H9 (cell line): ENCODE measurements at regions not wholly inside any gene's neighbourhood (a gene's known extent, or its start where the extent isn't known, plus 50 kb on each side); places are given as distances from the start of the nearest gene placed in this dataset.

Experiments used
- DNase-seq: peaks from one replicate; pipeline ENCODE4 v3.0.0-alpha.2; 2017
- H2AFZ ChIP-seq: one replicate; pipeline ENCODE4 v1.6.1; 2013; ENCODE audit warnings: mild to moderate bottlenecking, low read length, control low read depth, moderate library complexity
- H2AK5ac ChIP-seq: 2 replicates; pipeline ENCODE4 v1.6.1; 2013; ENCODE audit warnings: low read length, control low read depth, mixed read lengths; ENCODE audit not compliant: insufficient read length
- H2BK120ac ChIP-seq: one replicate; pipeline ENCODE4 v1.6.1; 2013; ENCODE audit warnings: low read depth, mild to moderate bottlenecking, low read length, control low read depth, inconsistent platforms; ENCODE audit not compliant: poor library complexity, severe bottlenecking
- H2BK12ac ChIP-seq: 2 replicates; pipeline ENCODE4 v1.6.1; 2013; ENCODE audit warnings: low read length, control low read depth, mixed read lengths, low read depth; ENCODE audit not compliant: insufficient read length
- H2BK15ac ChIP-seq: 2 replicates; pipeline ENCODE4 v1.6.1; 2013; ENCODE audit warnings: low read depth, low read length, control low read depth
- H2BK20ac ChIP-seq: one replicate; pipeline ENCODE4 v1.6.1; 2013; ENCODE audit warnings: low read depth, mild to moderate bottlenecking, low read length, control low read depth, inconsistent platforms; ENCODE audit not compliant: poor library complexity, severe bottlenecking
- H2BK5ac ChIP-seq: 2 replicates; pipeline ENCODE4 v1.6.1; 2013; ENCODE audit warnings: low read length, control low read depth, mixed read lengths; ENCODE audit not compliant: insufficient read length
- H3K14ac ChIP-seq: 2 replicates; pipeline ENCODE4 v1.6.1; 2013; ENCODE audit warnings: low read length, control low read depth; ENCODE audit not compliant: insufficient read depth
- H3K18ac ChIP-seq: 2 replicates; pipeline ENCODE4 v1.6.1; 2013; ENCODE audit warnings: low read depth, mild to moderate bottlenecking, mixed read lengths, low read length, control low read depth; ENCODE audit not compliant: insufficient read length
- H3K23ac ChIP-seq: 2 replicates; pipeline ENCODE4 v1.6.1; 2013; ENCODE audit warnings: low read length, control low read depth, mixed read lengths, low read depth; ENCODE audit not compliant: insufficient read length
- H3K23me2 ChIP-seq: 2 replicates; pipeline ENCODE4 v1.6.1; 2013; ENCODE audit warnings: low read depth, mild to moderate bottlenecking, mixed read lengths, low read length, control low read depth; ENCODE audit not compliant: insufficient read length, poor library complexity, severe bottlenecking
- H3K27ac ChIP-seq: 2 replicates; pipeline ENCODE4 v1.5.1; 2013; ENCODE audit warnings: low read length, control low read depth, mixed read lengths, low read depth; ENCODE audit not compliant: insufficient read length
- H3K27me3 ChIP-seq: 2 replicates; pipeline ENCODE4 v1.6.1; 2013; ENCODE audit warnings: low read length, control low read depth, inconsistent platforms; ENCODE audit not compliant: insufficient read depth
- H3K4ac ChIP-seq: 2 replicates; pipeline ENCODE4 v1.6.1; 2013; ENCODE audit warnings: low read depth, mild to moderate bottlenecking, control low read depth, inconsistent platforms, low read length, moderate library complexity
- H3K4me1 ChIP-seq: 2 replicates; pipeline ENCODE4 v1.6.1; 2013; ENCODE audit warnings: low read length, control low read depth, inconsistent platforms; ENCODE audit not compliant: insufficient read depth
- H3K4me2 ChIP-seq: 2 replicates; pipeline ENCODE4 v1.6.1; 2013; ENCODE audit warnings: low read length, control low read depth, mixed read lengths; ENCODE audit not compliant: insufficient read length, insufficient read depth
- H3K56ac ChIP-seq: 2 replicates; pipeline ENCODE4 v1.6.1; 2013; ENCODE audit warnings: low read depth, mild to moderate bottlenecking, mixed read lengths, low read length, control low read depth; ENCODE audit not compliant: insufficient read length
- H3K79me1 ChIP-seq: 2 replicates; pipeline ENCODE4 v1.6.1; 2013; ENCODE audit warnings: low read depth, mild to moderate bottlenecking, moderate library complexity, low read length, control low read depth, inconsistent platforms; ENCODE audit not compliant: insufficient read depth, poor library complexity, severe bottlenecking
- H3K79me2 ChIP-seq: 2 replicates; pipeline ENCODE4 v1.6.1; 2013; ENCODE audit warnings: low read length, control low read depth, inconsistent platforms; ENCODE audit not compliant: insufficient read depth
- H3K9ac ChIP-seq: 2 replicates; pipeline ENCODE4 v1.6.1; 2013; ENCODE audit warnings: low read length, control low read depth, mixed read lengths; ENCODE audit not compliant: insufficient read length; ENCODE audit errors: extremely low read depth
- H3K9me3 ChIP-seq: one replicate; pipeline ENCODE4 v1.6.1; 2013; ENCODE audit warnings: low read depth, low read length, inconsistent platforms; ENCODE audit not compliant: control insufficient read depth
- H3T11ph ChIP-seq: one replicate; pipeline ENCODE4 v1.6.1; 2013; ENCODE audit warnings: mild to moderate bottlenecking, low read length, control low read depth, inconsistent platforms
- H4K20me1 ChIP-seq: one replicate; pipeline ENCODE4 v1.6.1; 2013; ENCODE audit not compliant: control insufficient read depth, insufficient read length, insufficient read depth
- H4K5ac ChIP-seq: 2 replicates; pipeline ENCODE4 v1.6.1; 2013; ENCODE audit warnings: low read depth, mild to moderate bottlenecking, mixed read lengths, low read length, control low read depth; ENCODE audit not compliant: insufficient read length
- H4K8ac ChIP-seq: replicated peaks from 2 replicates; pipeline ENCODE4 v1.6.1; 2013; ENCODE audit warnings: low read length, control low read depth, mixed read lengths, low read depth; ENCODE audit not compliant: insufficient read length
- H4K91ac ChIP-seq: 2 replicates; pipeline ENCODE4 v1.6.1; 2013; ENCODE audit warnings: low read depth, mild to moderate bottlenecking, moderate library complexity, mixed read lengths, low read length, control low read depth; ENCODE audit not compliant: insufficient read length
- H3K27ac Mint-ChIP-seq, 3 experiments: 2 replicates in 2 of 3; 3 replicates in 1 of 3; pipeline ENCODE4 v1.8.0; 2020 to 2021; ENCODE audit warnings: mixed read lengths in 3 of 3, mild to moderate bottlenecking in 1 of 3, moderate library complexity in 1 of 3
- H3K27me3 Mint-ChIP-seq: 2 replicates; pipeline ENCODE4 v1.8.0; 2021; ENCODE audit warnings: low read depth, mild to moderate bottlenecking, moderate library complexity, mixed read lengths
- H3K36me3 Mint-ChIP-seq, 3 experiments: 2 replicates in 2 of 3; 3 replicates in 1 of 3; pipeline ENCODE4 v1.8.0; 2020 to 2021; ENCODE audit warnings: low read depth in 3 of 3, mixed read lengths in 3 of 3; ENCODE audit not compliant: insufficient read depth in 1 of 3
- H3K4me1 Mint-ChIP-seq, 2 experiments: 2 replicates each; pipeline ENCODE4 v1.8.0; 2020; ENCODE audit warnings: mixed read lengths in 2 of 2
- H3K4me3 Mint-ChIP-seq, 2 experiments: 2 replicates in 1 of 2; 3 replicates in 1 of 2; pipeline ENCODE4 v1.8.0; 2020 to 2021; ENCODE audit warnings: mild to moderate bottlenecking in 2 of 2, mixed read lengths in 2 of 2, moderate library complexity in 1 of 2
- H3K9me3 Mint-ChIP-seq, 2 experiments: 2 replicates in 1 of 2; 3 replicates in 1 of 2; pipeline ENCODE4 v1.8.0; 2020; ENCODE audit warnings: mild to moderate bottlenecking in 2 of 2, mixed read lengths in 2 of 2, moderate library complexity in 1 of 2
- CTCF ChIP-seq: fragments of 200-600 bp; sonication (generic); conservative IDR thresholded peaks from 3 replicates; pipeline ENCODE4 v1.8.0; 2021; ENCODE audit warnings: antibody characterized with exemption, mild to moderate bottlenecking
- WGBS: extraction: QIAGEN DNeasy Blood & Tissue Kit; methylation state at CpG from one replicate; pipeline ENCODE4 v1.1.7; 2013; ENCODE audit warnings: missing lambda C conversion rate, low lambda C conversion rate, mixed read lengths; ENCODE audit not compliant: insufficient read length; ENCODE audit errors: extremely low coverage; 5-methylcytosine and 5-hydroxymethylcytosine counted together

- Histone ChIP-seq H3K14ac (no peak overlapping the region), H3K27me3 (no peaks in the 10 kb centered on the region), H3K9me3 (no peaks in the 10 kb centered on the region), H3K9ac (no peak overlapping the region), H3K4ac (no peak overlapping the region), H3K27ac (no peak overlapping the region), H3K23ac (no peak overlapping the region), H4K91ac (no peak overlapping the region), H3T11ph (no peak overlapping the region), H3K23me2 (no peaks in the 10 kb centered on the region), H2BK120ac (no peak overlapping the region), H3K4me1 (no peaks in the 10 kb centered on the region), H2AFZ (no peak overlapping the region), H2BK20ac (no peak overlapping the region), H2BK12ac (no peak overlapping the region), H4K20me1 (no peaks in the 10 kb centered on the region), H3K79me1 (no peaks in the 10 kb centered on the region), H4K5ac (no peak overlapping the region), H3K4me2 (no peak overlapping the region), H2AK5ac (no peak overlapping the region), H2BK15ac (no peak overlapping the region), H4K8ac (no peak overlapping the region), H2BK5ac (no peak overlapping the region), H3K18ac (no peak overlapping the region), H3K56ac (no peak overlapping the region), H3K79me2 (no peaks in the 10 kb centered on the region)
- Mint-ChIP-seq H3K27me3 (no peaks in the 10 kb centered on the region), H3K4me3 (no peak overlapping the region), H3K9me3 (no peaks in the 10 kb centered on the region), H3K36me3 (no peaks in the 10 kb centered on the region), H3K4me1 (no peaks in the 10 kb centered on the region), H3K27ac (no peak overlapping the region; a peak in 1 of 7 replicates)
- no peak for TF ChIP-seq CTCF
- no CpG with 5 or more reads among the region's 4 CpGs for WGBS
- DNase-seq, result peak; percentile 46
These were observed 201.2 kb downstream of the NOL4 start for GRCh38 chr18:34023471-34023870.
